Gastroesophageal sphincter (tissue), 3 donors: ENCODE measurements at regions not wholly inside any gene's neighbourhood (a gene's known extent, or its start where the extent isn't known, plus 50 kb on each side); places are given as distances from the start of the nearest gene placed in this dataset.

Experiments used
- CTCF ChIP-seq, 4 experiments: fragments of 200-600 bp in 2 of 4; fragments of 450-650 bp in 2 of 4; sonication (generic) in 1 of 4; IDR thresholded peaks; one replicate each; pipeline ENCODE4 v1.5.1; 2017 to 2019; ENCODE audit warnings: antibody characterized with exemption in 4 of 4, mild to moderate bottlenecking in 2 of 4, moderate library complexity in 2 of 4
- POLR2A ChIP-seq, 2 donors: fragments of 450-650 bp; IDR thresholded peaks; one replicate each; pipeline ENCODE4 v1.6.1; 2017; ENCODE audit warnings: antibody characterized with exemption in 2 of 2, mild to moderate bottlenecking in 2 of 2, moderate library complexity in 1 of 2

GRCh38 chr5:67427850-67428298 is 231.3 kb upstream of the CD180 start:
- no peak for TF ChIP-seq POLR2A (IDR thresholded peaks at IDR 0.05)
- no peak for TF ChIP-seq CTCF (IDR thresholded peaks at IDR 0.05)
